H9 (cell line): ENCODE measurements at regions not wholly inside any gene's neighbourhood (a gene's known extent, or its start where the extent isn't known, plus 50 kb on each side); places are given as distances from the start of the nearest gene placed in this dataset.

Source experiments
- DNase-seq: peaks from one replicate; pipeline ENCODE4 v3.0.0-alpha.2; 2017
- H2AFZ ChIP-seq: one replicate; pipeline ENCODE4 v1.6.1; 2013; ENCODE audit warnings: mild to moderate bottlenecking, low read length, control low read depth, moderate library complexity
- H2AK5ac ChIP-seq: 2 replicates; pipeline ENCODE4 v1.6.1; 2013; ENCODE audit warnings: low read length, control low read depth, mixed read lengths; ENCODE audit not compliant: insufficient read length
- H2BK120ac ChIP-seq: one replicate; pipeline ENCODE4 v1.6.1; 2013; ENCODE audit warnings: low read depth, mild to moderate bottlenecking, low read length, control low read depth, inconsistent platforms; ENCODE audit not compliant: poor library complexity, severe bottlenecking
- H2BK12ac ChIP-seq: 2 replicates; pipeline ENCODE4 v1.6.1; 2013; ENCODE audit warnings: low read length, control low read depth, mixed read lengths, low read depth; ENCODE audit not compliant: insufficient read length
- H2BK15ac ChIP-seq: 2 replicates; pipeline ENCODE4 v1.6.1; 2013; ENCODE audit warnings: low read depth, low read length, control low read depth
- H2BK20ac ChIP-seq: one replicate; pipeline ENCODE4 v1.6.1; 2013; ENCODE audit warnings: low read depth, mild to moderate bottlenecking, low read length, control low read depth, inconsistent platforms; ENCODE audit not compliant: poor library complexity, severe bottlenecking
- H2BK5ac ChIP-seq: 2 replicates; pipeline ENCODE4 v1.6.1; 2013; ENCODE audit warnings: low read length, control low read depth, mixed read lengths; ENCODE audit not compliant: insufficient read length
- H3K14ac ChIP-seq: 2 replicates; pipeline ENCODE4 v1.6.1; 2013; ENCODE audit warnings: low read length, control low read depth; ENCODE audit not compliant: insufficient read depth
- H3K18ac ChIP-seq: 2 replicates; pipeline ENCODE4 v1.6.1; 2013; ENCODE audit warnings: low read depth, mild to moderate bottlenecking, mixed read lengths, low read length, control low read depth; ENCODE audit not compliant: insufficient read length
- H3K23ac ChIP-seq: 2 replicates; pipeline ENCODE4 v1.6.1; 2013; ENCODE audit warnings: low read length, control low read depth, mixed read lengths, low read depth; ENCODE audit not compliant: insufficient read length
- H3K23me2 ChIP-seq: 2 replicates; pipeline ENCODE4 v1.6.1; 2013; ENCODE audit warnings: low read depth, mild to moderate bottlenecking, mixed read lengths, low read length, control low read depth; ENCODE audit not compliant: insufficient read length, poor library complexity, severe bottlenecking
- H3K27ac ChIP-seq: 2 replicates; pipeline ENCODE4 v1.5.1; 2013; ENCODE audit warnings: low read length, control low read depth, mixed read lengths, low read depth; ENCODE audit not compliant: insufficient read length
- H3K27me3 ChIP-seq: 2 replicates; pipeline ENCODE4 v1.6.1; 2013; ENCODE audit warnings: low read length, control low read depth, inconsistent platforms; ENCODE audit not compliant: insufficient read depth
- H3K4ac ChIP-seq: 2 replicates; pipeline ENCODE4 v1.6.1; 2013; ENCODE audit warnings: low read depth, mild to moderate bottlenecking, control low read depth, inconsistent platforms, low read length, moderate library complexity
- H3K4me1 ChIP-seq: 2 replicates; pipeline ENCODE4 v1.6.1; 2013; ENCODE audit warnings: low read length, control low read depth, inconsistent platforms; ENCODE audit not compliant: insufficient read depth
- H3K4me2 ChIP-seq: 2 replicates; pipeline ENCODE4 v1.6.1; 2013; ENCODE audit warnings: low read length, control low read depth, mixed read lengths; ENCODE audit not compliant: insufficient read length, insufficient read depth
- H3K56ac ChIP-seq: 2 replicates; pipeline ENCODE4 v1.6.1; 2013; ENCODE audit warnings: low read depth, mild to moderate bottlenecking, mixed read lengths, low read length, control low read depth; ENCODE audit not compliant: insufficient read length
- H3K79me1 ChIP-seq: 2 replicates; pipeline ENCODE4 v1.6.1; 2013; ENCODE audit warnings: low read depth, mild to moderate bottlenecking, moderate library complexity, low read length, control low read depth, inconsistent platforms; ENCODE audit not compliant: insufficient read depth, poor library complexity, severe bottlenecking
- H3K79me2 ChIP-seq: 2 replicates; pipeline ENCODE4 v1.6.1; 2013; ENCODE audit warnings: low read length, control low read depth, inconsistent platforms; ENCODE audit not compliant: insufficient read depth
- H3K9ac ChIP-seq: 2 replicates; pipeline ENCODE4 v1.6.1; 2013; ENCODE audit warnings: low read length, control low read depth, mixed read lengths; ENCODE audit not compliant: insufficient read length; ENCODE audit errors: extremely low read depth
- H3K9me3 ChIP-seq: one replicate; pipeline ENCODE4 v1.6.1; 2013; ENCODE audit warnings: low read depth, low read length, inconsistent platforms; ENCODE audit not compliant: control insufficient read depth
- H3T11ph ChIP-seq: one replicate; pipeline ENCODE4 v1.6.1; 2013; ENCODE audit warnings: mild to moderate bottlenecking, low read length, control low read depth, inconsistent platforms
- H4K20me1 ChIP-seq: one replicate; pipeline ENCODE4 v1.6.1; 2013; ENCODE audit not compliant: control insufficient read depth, insufficient read length, insufficient read depth
- H4K5ac ChIP-seq: 2 replicates; pipeline ENCODE4 v1.6.1; 2013; ENCODE audit warnings: low read depth, mild to moderate bottlenecking, mixed read lengths, low read length, control low read depth; ENCODE audit not compliant: insufficient read length
- H4K8ac ChIP-seq: replicated peaks from 2 replicates; pipeline ENCODE4 v1.6.1; 2013; ENCODE audit warnings: low read length, control low read depth, mixed read lengths, low read depth; ENCODE audit not compliant: insufficient read length
- H4K91ac ChIP-seq: 2 replicates; pipeline ENCODE4 v1.6.1; 2013; ENCODE audit warnings: low read depth, mild to moderate bottlenecking, moderate library complexity, mixed read lengths, low read length, control low read depth; ENCODE audit not compliant: insufficient read length
- H3K27ac Mint-ChIP-seq, 3 experiments: 2 replicates in 2 of 3; 3 replicates in 1 of 3; pipeline ENCODE4 v1.8.0; 2020 to 2021; ENCODE audit warnings: mixed read lengths in 3 of 3, mild to moderate bottlenecking in 1 of 3, moderate library complexity in 1 of 3
- H3K27me3 Mint-ChIP-seq: 2 replicates; pipeline ENCODE4 v1.8.0; 2021; ENCODE audit warnings: low read depth, mild to moderate bottlenecking, moderate library complexity, mixed read lengths
- H3K36me3 Mint-ChIP-seq, 3 experiments: 2 replicates in 2 of 3; 3 replicates in 1 of 3; pipeline ENCODE4 v1.8.0; 2020 to 2021; ENCODE audit warnings: low read depth in 3 of 3, mixed read lengths in 3 of 3; ENCODE audit not compliant: insufficient read depth in 1 of 3
- H3K4me1 Mint-ChIP-seq, 2 experiments: 2 replicates each; pipeline ENCODE4 v1.8.0; 2020; ENCODE audit warnings: mixed read lengths in 2 of 2
- H3K4me3 Mint-ChIP-seq, 2 experiments: 2 replicates in 1 of 2; 3 replicates in 1 of 2; pipeline ENCODE4 v1.8.0; 2020 to 2021; ENCODE audit warnings: mild to moderate bottlenecking in 2 of 2, mixed read lengths in 2 of 2, moderate library complexity in 1 of 2
- H3K9me3 Mint-ChIP-seq, 2 experiments: 2 replicates in 1 of 2; 3 replicates in 1 of 2; pipeline ENCODE4 v1.8.0; 2020; ENCODE audit warnings: mild to moderate bottlenecking in 2 of 2, mixed read lengths in 2 of 2, moderate library complexity in 1 of 2
- CTCF ChIP-seq: fragments of 200-600 bp; sonication (generic); conservative IDR thresholded peaks from 3 replicates; pipeline ENCODE4 v1.8.0; 2021; ENCODE audit warnings: antibody characterized with exemption, mild to moderate bottlenecking
- WGBS: extraction: QIAGEN DNeasy Blood & Tissue Kit; methylation state at CpG from one replicate; pipeline ENCODE4 v1.1.7; 2013; ENCODE audit warnings: missing lambda C conversion rate, low lambda C conversion rate, mixed read lengths; ENCODE audit not compliant: insufficient read length; ENCODE audit errors: extremely low coverage; 5-methylcytosine and 5-hydroxymethylcytosine counted together

GRCh38 chr7:18402488-18403183, 92.9 kb upstream of the HDAC9 start:
- no CpG with 5 or more reads among the region's 5 CpGs for WGBS
- no peaks in the 10 kb centered on the region for H3K27me3 Mint-ChIP-seq
- H4K20me1 ChIP-seq = no peaks in the 10 kb centered on the region
- H3K23ac ChIP-seq = no peak overlapping the region
- H3K14ac ChIP-seq = no peak overlapping the region
- no peak overlapping the region for H2BK20ac ChIP-seq
- H2BK120ac ChIP-seq = no peak overlapping the region
- no peak overlapping the region for H2AK5ac ChIP-seq
- DNase-seq = no peak
- TF ChIP-seq CTCF = no peak
- no peak overlapping the region for H2BK12ac ChIP-seq
- no peak overlapping the region; a peak in 1 of 7 replicates for H3K27ac Mint-ChIP-seq
- no peak overlapping the region for H3K18ac ChIP-seq
- H3K9ac ChIP-seq = no peak overlapping the region
- H3K4me1 Mint-ChIP-seq = peaks cover 58 to 60% of the 10 kb centered on the region in 2 experiments
- H3K27ac ChIP-seq = no peak overlapping the region
- no peaks in the 10 kb centered on the region for H3K79me2 ChIP-seq
- no peak overlapping the region for H4K5ac ChIP-seq
- H3K4me2 ChIP-seq = no peak overlapping the region
- H4K8ac ChIP-seq = no peak overlapping the region
- H3K4me3 Mint-ChIP-seq = no peak overlapping the region
- peaks cover 13% of the 10 kb centered on the region; the same call in 1 of the 2 replicates for H3K4me1 ChIP-seq
- H3K27me3 ChIP-seq = no peaks in the 10 kb centered on the region
- no peak overlapping the region for H2BK15ac ChIP-seq
- H3K79me1 ChIP-seq = no peaks in the 10 kb centered on the region
- no peak overlapping the region for H3K56ac ChIP-seq
- H3K36me3 Mint-ChIP-seq = no peaks in the 10 kb centered on the region
- no peak overlapping the region for H3T11ph ChIP-seq
- H3K4ac ChIP-seq = no peak overlapping the region
- H3K9me3 ChIP-seq = no peaks in the 10 kb centered on the region
- H4K91ac ChIP-seq = no peak overlapping the region
- no peaks in the 10 kb centered on the region for H3K23me2 ChIP-seq
- H3K9me3 Mint-ChIP-seq = no peaks in the 10 kb centered on the region
- no peak overlapping the region for H2AFZ ChIP-seq
- H2BK5ac ChIP-seq = no peak overlapping the region
